H9 (cell line): ENCODE measurements at regions not wholly inside any gene's neighbourhood (a gene's known extent, or its start where the extent isn't known, plus 50 kb on each side); places are given as distances from the start of the nearest gene placed in this dataset.

Experiments
- DNase-seq: peaks from one replicate; pipeline ENCODE4 v3.0.0-alpha.2; 2017
- H2AFZ ChIP-seq: one replicate; pipeline ENCODE4 v1.6.1; 2013; ENCODE audit warnings: mild to moderate bottlenecking, low read length, control low read depth, moderate library complexity
- H2AK5ac ChIP-seq: 2 replicates; pipeline ENCODE4 v1.6.1; 2013; ENCODE audit warnings: low read length, control low read depth, mixed read lengths; ENCODE audit not compliant: insufficient read length
- H2BK120ac ChIP-seq: one replicate; pipeline ENCODE4 v1.6.1; 2013; ENCODE audit warnings: low read depth, mild to moderate bottlenecking, low read length, control low read depth, inconsistent platforms; ENCODE audit not compliant: poor library complexity, severe bottlenecking
- H2BK12ac ChIP-seq: 2 replicates; pipeline ENCODE4 v1.6.1; 2013; ENCODE audit warnings: low read length, control low read depth, mixed read lengths, low read depth; ENCODE audit not compliant: insufficient read length
- H2BK15ac ChIP-seq: 2 replicates; pipeline ENCODE4 v1.6.1; 2013; ENCODE audit warnings: low read depth, low read length, control low read depth
- H2BK20ac ChIP-seq: one replicate; pipeline ENCODE4 v1.6.1; 2013; ENCODE audit warnings: low read depth, mild to moderate bottlenecking, low read length, control low read depth, inconsistent platforms; ENCODE audit not compliant: poor library complexity, severe bottlenecking
- H2BK5ac ChIP-seq: 2 replicates; pipeline ENCODE4 v1.6.1; 2013; ENCODE audit warnings: low read length, control low read depth, mixed read lengths; ENCODE audit not compliant: insufficient read length
- H3K14ac ChIP-seq: 2 replicates; pipeline ENCODE4 v1.6.1; 2013; ENCODE audit warnings: low read length, control low read depth; ENCODE audit not compliant: insufficient read depth
- H3K18ac ChIP-seq: 2 replicates; pipeline ENCODE4 v1.6.1; 2013; ENCODE audit warnings: low read depth, mild to moderate bottlenecking, mixed read lengths, low read length, control low read depth; ENCODE audit not compliant: insufficient read length
- H3K23ac ChIP-seq: 2 replicates; pipeline ENCODE4 v1.6.1; 2013; ENCODE audit warnings: low read length, control low read depth, mixed read lengths, low read depth; ENCODE audit not compliant: insufficient read length
- H3K23me2 ChIP-seq: 2 replicates; pipeline ENCODE4 v1.6.1; 2013; ENCODE audit warnings: low read depth, mild to moderate bottlenecking, mixed read lengths, low read length, control low read depth; ENCODE audit not compliant: insufficient read length, poor library complexity, severe bottlenecking
- H3K27ac ChIP-seq: 2 replicates; pipeline ENCODE4 v1.5.1; 2013; ENCODE audit warnings: low read length, control low read depth, mixed read lengths, low read depth; ENCODE audit not compliant: insufficient read length
- H3K27me3 ChIP-seq: 2 replicates; pipeline ENCODE4 v1.6.1; 2013; ENCODE audit warnings: low read length, control low read depth, inconsistent platforms; ENCODE audit not compliant: insufficient read depth
- H3K4ac ChIP-seq: 2 replicates; pipeline ENCODE4 v1.6.1; 2013; ENCODE audit warnings: low read depth, mild to moderate bottlenecking, control low read depth, inconsistent platforms, low read length, moderate library complexity
- H3K4me1 ChIP-seq: 2 replicates; pipeline ENCODE4 v1.6.1; 2013; ENCODE audit warnings: low read length, control low read depth, inconsistent platforms; ENCODE audit not compliant: insufficient read depth
- H3K4me2 ChIP-seq: 2 replicates; pipeline ENCODE4 v1.6.1; 2013; ENCODE audit warnings: low read length, control low read depth, mixed read lengths; ENCODE audit not compliant: insufficient read length, insufficient read depth
- H3K56ac ChIP-seq: 2 replicates; pipeline ENCODE4 v1.6.1; 2013; ENCODE audit warnings: low read depth, mild to moderate bottlenecking, mixed read lengths, low read length, control low read depth; ENCODE audit not compliant: insufficient read length
- H3K79me1 ChIP-seq: 2 replicates; pipeline ENCODE4 v1.6.1; 2013; ENCODE audit warnings: low read depth, mild to moderate bottlenecking, moderate library complexity, low read length, control low read depth, inconsistent platforms; ENCODE audit not compliant: insufficient read depth, poor library complexity, severe bottlenecking
- H3K79me2 ChIP-seq: 2 replicates; pipeline ENCODE4 v1.6.1; 2013; ENCODE audit warnings: low read length, control low read depth, inconsistent platforms; ENCODE audit not compliant: insufficient read depth
- H3K9ac ChIP-seq: 2 replicates; pipeline ENCODE4 v1.6.1; 2013; ENCODE audit warnings: low read length, control low read depth, mixed read lengths; ENCODE audit not compliant: insufficient read length; ENCODE audit errors: extremely low read depth
- H3K9me3 ChIP-seq: one replicate; pipeline ENCODE4 v1.6.1; 2013; ENCODE audit warnings: low read depth, low read length, inconsistent platforms; ENCODE audit not compliant: control insufficient read depth
- H3T11ph ChIP-seq: one replicate; pipeline ENCODE4 v1.6.1; 2013; ENCODE audit warnings: mild to moderate bottlenecking, low read length, control low read depth, inconsistent platforms
- H4K20me1 ChIP-seq: one replicate; pipeline ENCODE4 v1.6.1; 2013; ENCODE audit not compliant: control insufficient read depth, insufficient read length, insufficient read depth
- H4K5ac ChIP-seq: 2 replicates; pipeline ENCODE4 v1.6.1; 2013; ENCODE audit warnings: low read depth, mild to moderate bottlenecking, mixed read lengths, low read length, control low read depth; ENCODE audit not compliant: insufficient read length
- H4K8ac ChIP-seq: replicated peaks from 2 replicates; pipeline ENCODE4 v1.6.1; 2013; ENCODE audit warnings: low read length, control low read depth, mixed read lengths, low read depth; ENCODE audit not compliant: insufficient read length
- H4K91ac ChIP-seq: 2 replicates; pipeline ENCODE4 v1.6.1; 2013; ENCODE audit warnings: low read depth, mild to moderate bottlenecking, moderate library complexity, mixed read lengths, low read length, control low read depth; ENCODE audit not compliant: insufficient read length
- H3K27ac Mint-ChIP-seq, 3 experiments: 2 replicates in 2 of 3; 3 replicates in 1 of 3; pipeline ENCODE4 v1.8.0; 2020 to 2021; ENCODE audit warnings: mixed read lengths in 3 of 3, mild to moderate bottlenecking in 1 of 3, moderate library complexity in 1 of 3
- H3K27me3 Mint-ChIP-seq: 2 replicates; pipeline ENCODE4 v1.8.0; 2021; ENCODE audit warnings: low read depth, mild to moderate bottlenecking, moderate library complexity, mixed read lengths
- H3K36me3 Mint-ChIP-seq, 3 experiments: 2 replicates in 2 of 3; 3 replicates in 1 of 3; pipeline ENCODE4 v1.8.0; 2020 to 2021; ENCODE audit warnings: low read depth in 3 of 3, mixed read lengths in 3 of 3; ENCODE audit not compliant: insufficient read depth in 1 of 3
- H3K4me1 Mint-ChIP-seq, 2 experiments: 2 replicates each; pipeline ENCODE4 v1.8.0; 2020; ENCODE audit warnings: mixed read lengths in 2 of 2
- H3K4me3 Mint-ChIP-seq, 2 experiments: 2 replicates in 1 of 2; 3 replicates in 1 of 2; pipeline ENCODE4 v1.8.0; 2020 to 2021; ENCODE audit warnings: mild to moderate bottlenecking in 2 of 2, mixed read lengths in 2 of 2, moderate library complexity in 1 of 2
- H3K9me3 Mint-ChIP-seq, 2 experiments: 2 replicates in 1 of 2; 3 replicates in 1 of 2; pipeline ENCODE4 v1.8.0; 2020; ENCODE audit warnings: mild to moderate bottlenecking in 2 of 2, mixed read lengths in 2 of 2, moderate library complexity in 1 of 2
- CTCF ChIP-seq: fragments of 200-600 bp; sonication (generic); conservative IDR thresholded peaks from 3 replicates; pipeline ENCODE4 v1.8.0; 2021; ENCODE audit warnings: antibody characterized with exemption, mild to moderate bottlenecking
- WGBS: extraction: QIAGEN DNeasy Blood & Tissue Kit; methylation state at CpG from one replicate; pipeline ENCODE4 v1.1.7; 2013; ENCODE audit warnings: missing lambda C conversion rate, low lambda C conversion rate, mixed read lengths; ENCODE audit not compliant: insufficient read length; ENCODE audit errors: extremely low coverage; 5-methylcytosine and 5-hydroxymethylcytosine counted together

DNA sequence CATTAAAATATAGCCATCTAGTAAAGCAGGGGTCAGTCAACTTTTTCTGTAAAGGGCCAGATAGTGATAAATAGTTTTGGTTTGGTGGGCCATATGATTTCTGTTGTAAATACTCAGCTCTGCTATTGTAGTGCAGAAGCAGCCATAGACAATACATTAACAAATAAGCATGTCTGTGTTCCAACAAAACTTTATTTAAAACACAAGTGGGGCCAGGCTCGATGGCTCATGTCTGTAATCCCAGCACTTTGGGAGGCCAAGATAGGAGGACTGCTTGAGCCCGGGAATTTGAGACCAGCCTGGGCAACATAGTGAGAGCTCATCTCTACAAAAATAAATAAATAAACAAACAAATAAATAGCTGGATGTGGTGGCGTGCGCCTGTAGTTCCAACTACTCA, 60.8 kb upstream of the TANC2 start:
- no peak for TF ChIP-seq CTCF
- Histone ChIP-seq H3K79me2 (no peaks in the 10 kb centered on the region), H2BK5ac (no peak overlapping the region), H3K79me1 (no peaks in the 10 kb centered on the region), H2AK5ac (no peak overlapping the region), H3K23ac (no peak overlapping the region), H3K18ac (no peak overlapping the region), H3T11ph (no peak overlapping the region), H3K56ac (no peak overlapping the region), H4K8ac (no peak overlapping the region), H3K4ac (no peak overlapping the region), H3K14ac (no peak overlapping the region), H4K20me1 (no peaks in the 10 kb centered on the region), H2BK12ac (no peak overlapping the region), H3K9ac (no peak overlapping the region), H3K27ac (no peak overlapping the region), H2AFZ (no peak overlapping the region), H3K27me3 (no peaks in the 10 kb centered on the region), H2BK20ac (no peak overlapping the region), H3K23me2 (no peaks in the 10 kb centered on the region), H2BK15ac (no peak overlapping the region), H4K5ac (no peak overlapping the region), H4K91ac (no peak overlapping the region), H2BK120ac (no peak overlapping the region), H3K4me2 (no peak overlapping the region), H3K4me1 (no peaks in the 10 kb centered on the region; the same call in 1 of the 2 replicates), H3K9me3 (no peaks in the 10 kb centered on the region)
- Mint-ChIP-seq H3K27me3 (no peaks in the 10 kb centered on the region; the same call in 1 of the 2 replicates), H3K4me1 (peaks cover 17 to 18% of the 10 kb centered on the region in 2 experiments), H3K4me3 (no peak overlapping the region), H3K27ac (no peak overlapping the region), H3K9me3 (peaks cover 0 to 2% of the 10 kb centered on the region in 2 experiments; a peak in 1 of 5 replicates), H3K36me3 (no peaks in the 10 kb centered on the region; a peak in 1 of 7 replicates)
- DNase-seq: no peak
- WGBS: no CpG with 5 or more reads among the region's 4 CpGs
